GM12878 (cell line): ENCODE measurements at regions not wholly inside any gene's neighbourhood (a gene's known extent, or its start where the extent isn't known, plus 50 kb on each side); places are given as distances from the start of the nearest gene placed in this dataset.

Experiments used
- ATAC-seq: fragments of 200-7000 bp; cut with Tn5 transposase; 3 replicates; pipeline ENCODE4 v1.9.1; 2020; ENCODE audit warnings: mild to moderate bottlenecking, moderate library complexity
- BruUV-seq: library from RNA; stranded (reverse); fragments of 400-500 nt; replicated peaks from 2 replicates; lab custom pipeline; 2021; lab: Mats Ljungman, UMichigan
- CTCF ChIA-PET: fragments of 300-600 bp; sonication (Branson Sonifier 250); formaldehyde crosslinking; extraction: SDS; loops from one replicate; lab custom pipeline; 2021; ENCODE audit warnings: inconsistent platforms; lab: Yijun Ruan, JAX
- POLR2A ChIA-PET: fragments of 350-600 bp; formaldehyde crosslinking; extraction: SDS; loops from one replicate; lab custom pipeline; 2021; ENCODE audit warnings: inconsistent platforms; lab: Charles Lee
- RAD21 ChIA-PET: fragments of 300-600 bp; sonication (Branson Sonifier 250); formaldehyde crosslinking; loops from one replicate; lab custom pipeline; 2023; ENCODE audit warnings: antibody characterized with exemption; ENCODE audit not compliant: unreplicated experiment; lab: Charles Lee
- SMC1A ChIA-PET: fragments of 300-600 bp; sonication (Branson Sonifier 250); formaldehyde crosslinking; loops from one replicate; lab custom pipeline; 2023; ENCODE audit not compliant: unreplicated experiment, uncharacterized antibody; lab: Charles Lee
- DNase-seq: peaks from one replicate; pipeline ENCODE4 v3.0.0-alpha.2; 2011; ENCODE audit warnings: low read depth, low spot score
- FAIRE-seq: peaks from 3 replicates; lab custom pipeline; 2011; peaks lifted over from hg19 to GRCh38; lab: Jason Lieb, UNC
- H2AFZ ChIP-seq: 2 replicates; pipeline ENCODE4 v1.6.0; 2011; ENCODE audit warnings: low read depth, low read length, control low read depth; ENCODE audit not compliant: control insufficient read depth
- H3K27ac ChIP-seq: 2 replicates; pipeline ENCODE4 v1.5.1; 2011; ENCODE audit warnings: control low read depth; ENCODE audit not compliant: control insufficient read depth, insufficient read depth
- H3K27me3 ChIP-seq, 2 experiments: replicated peaks in 1 of 2; 2 replicates each; pipeline versions ENCODE4 v1.6.0 to v1.6.1; 2011; ENCODE audit warnings: low read length in 1 of 2; ENCODE audit not compliant: control insufficient read depth in 2 of 2, insufficient read depth in 2 of 2
- H3K36me3 ChIP-seq, 2 experiments: 2 replicates each; pipeline ENCODE4 v1.5.1; 2011; ENCODE audit warnings: low read length in 1 of 2; ENCODE audit not compliant: control insufficient read depth in 2 of 2, insufficient read depth in 2 of 2
- H3K4me1 ChIP-seq: 2 replicates; pipeline ENCODE4 v1.6.1; 2011; ENCODE audit warnings: mild to moderate bottlenecking, low read length, moderate library complexity, mixed read lengths; ENCODE audit not compliant: control insufficient read depth, insufficient read depth
- H3K4me2 ChIP-seq: 2 replicates; pipeline ENCODE4 v1.6.0; 2011; ENCODE audit warnings: control low read depth; ENCODE audit not compliant: control insufficient read depth, insufficient read depth
- H3K4me3 ChIP-seq: fragments of 200-600 bp; sonication (generic); 2 replicates; pipeline ENCODE4 v1.5.1; 2016
- H3K79me2 ChIP-seq: 2 replicates; pipeline ENCODE4 v1.6.0; 2011; ENCODE audit warnings: low read length; ENCODE audit not compliant: control insufficient read depth, insufficient read depth
- H3K9ac ChIP-seq: 2 replicates; pipeline ENCODE4 v1.8.0; 2011; ENCODE audit warnings: low read length, control low read depth, mixed read lengths; ENCODE audit not compliant: control insufficient read depth, insufficient read depth
- H3K9me3 ChIP-seq: replicated peaks from 3 replicates; pipeline ENCODE4 v1.5.1; 2011; ENCODE audit warnings: mild to moderate bottlenecking, low read length; ENCODE audit not compliant: control insufficient read depth, insufficient read depth
- H4K20me1 ChIP-seq: 2 replicates; pipeline ENCODE4 v1.6.0; 2011; ENCODE audit not compliant: control insufficient read depth, insufficient read depth
- BCL11A ChIP-seq: IDR thresholded peaks from 2 replicates; pipeline ENCODE4 v1.6.1; 2011; ENCODE audit warnings: low read depth, low read length
- CTCF ChIP-seq, 3 experiments: IDR thresholded peaks in 2 of 3; conservative IDR thresholded peaks in 1 of 3; 2 replicates each; pipeline ENCODE4 v1.5.1; 2011; ENCODE audit warnings: low read depth in 3 of 3, low read length in 3 of 3, mild to moderate bottlenecking in 3 of 3, control low read depth in 2 of 3, moderate library complexity in 2 of 3, inconsistent platforms in 1 of 3, mixed read lengths in 1 of 3; ENCODE audit not compliant: control insufficient read depth in 2 of 3, insufficient read depth in 1 of 3; ENCODE audit errors: extremely low read depth in 1 of 3
- ETV6 ChIP-seq, 2 experiments: fragments of 450-650 bp in 1 of 2; IDR thresholded peaks in 1 of 2; conservative IDR thresholded peaks in 1 of 2; 2 replicates each; pipeline ENCODE4 v1.6.1; 2014; ENCODE audit warnings: antibody characterized with exemption in 1 of 2, borderline replicate concordance in 1 of 2, low read depth in 1 of 2, mild to moderate bottlenecking in 1 of 2, moderate library complexity in 1 of 2
- KDM1A ChIP-seq: fragments of 200-600 bp; sonication (generic); IDR thresholded peaks from 2 replicates; pipeline ENCODE4 v1.6.1; 2016; ENCODE audit warnings: borderline replicate concordance
- POLR2AphosphoS2 ChIP-seq: IDR thresholded peaks from 2 replicates; pipeline ENCODE4 v1.6.1; 2011; ENCODE audit warnings: low read depth, mild to moderate bottlenecking, low read length, improper control_type of control experiment, moderate library complexity
- RAD21 ChIP-seq: IDR thresholded peaks from 2 replicates; pipeline ENCODE4 v1.6.1; 2011; ENCODE audit warnings: mild to moderate bottlenecking, low read depth, low read length, moderate library complexity; ENCODE audit not compliant: insufficient read depth
- REST ChIP-seq: IDR thresholded peaks from 2 replicates; pipeline ENCODE4 v1.6.1; 2012; ENCODE audit warnings: mild to moderate bottlenecking, low read depth, low read length
- RFX5 ChIP-seq: IDR thresholded peaks from 2 replicates; pipeline ENCODE4 v1.6.1; 2011; ENCODE audit warnings: low read depth, low read length, improper control_type of control experiment
- RUNX3 ChIP-seq: IDR thresholded peaks from 2 replicates; pipeline ENCODE4 v1.6.1; 2012; ENCODE audit warnings: low read length, inconsistent platforms
- WGBS: methylation state at CpG from one replicate; pipeline ENCODE4 v1.1.6; 2016; ENCODE audit warnings: low lambda C conversion rate; ENCODE audit not compliant: insufficient replicate concordance, insufficient coverage; ENCODE audit errors: missing lambda C conversion rate; 5-methylcytosine and 5-hydroxymethylcytosine counted together
- in situ Hi-C: fragments of 300-500 bp; cut with MboI; formaldehyde crosslinking; loops from 9 replicates; pipeline ENCODE4 v1.14.3; 2018; ENCODE audit warnings: mixed read lengths
- intact Hi-C: fragments of 100-400 bp; cut with micrococcal nuclease; formaldehyde crosslinking; loops from one replicate; pipeline ENCODE4 v1.14.2; 2022; ENCODE audit not compliant: unreplicated experiment

- RAD21 ChIA-PET: no interaction called here
- CTCF ChIA-PET: no interaction called here
- TF ChIP-seq RAD21: peak; percentile 35
- no peak for TF ChIP-seq BCL11A
- TF ChIP-seq CTCF (IDR thresholded peaks at IDR 0.05 in 2 of 3, conservative IDR thresholded peaks at IDR 0.05 in 1 of 3; ENCODE audit: control insufficient read depth in 2 of 3, extremely low read depth in 1 of 3, insufficient read depth in 1 of 3, low read depth in 3 of 3, low read length in 3 of 3): 0 out of 6 replicates have a peak, but pooled peaks of 2 of the 3 experiments have one; percentile 19 to 23
- TF ChIP-seq, all 136 proteins: peak for 2
- no peak overlapping the region for H3K4me2 ChIP-seq
- whole genome bisulfite sequencing: 97% methylated on average over 25 of the region's 25 CpGs
- intact Hi-C loops (no loop called here), in situ Hi-C loops (no loop called here)
- no peaks in the 10 kb centered on the region for H3K36me3 ChIP-seq
- H3K9ac ChIP-seq: no peak overlapping the region
- no peaks in the 10 kb centered on the region; the same call in 2 of the 3 replicates for H3K9me3 ChIP-seq
- no peak overlapping the region for H3K4me3 ChIP-seq
- no peak for FAIRE-seq
- H3K4me1 ChIP-seq: peaks cover 20% of the 10 kb centered on the region
- POLR2A ChIA-PET: no interaction called here
- H3K79me2 ChIP-seq: no peaks in the 10 kb centered on the region
- H3K27me3 ChIP-seq: no peaks in the 10 kb centered on the region
- DNase-seq: no peak
- no TSS peak for BruUV-seq
- H3K27ac ChIP-seq: no peak overlapping the region
- ATAC-seq: no peak
- SMC1A ChIA-PET: interaction anchor here (0.9 kb wide), 1 partner anchor 69 kb away, joined by 3 read pairs; no protein-coding TSS in a partner anchor
- H4K20me1 ChIP-seq: no peaks in the 10 kb centered on the region
- H2AFZ ChIP-seq: no peak overlapping the region
Measured at GRCh38 chr13:24627090-24627714, 53.0 kb upstream of the ATP12A start.

GRCh38 chr13:24627946-24628345 is 52.3 kb upstream of the ATP12A start:
- 74% methylated on average over 9 of the region's 9 CpGs for WGBS

More at GRCh38 chr13:24627946-24628345, 52.3 kb upstream of the ATP12A start:
- BruUV-seq: no TSS peak
- CTCF ChIA-PET: no interaction called here
- H3K4me3 ChIP-seq: no peak overlapping the region
- POLR2A ChIA-PET: interaction anchor here (0.6 kb wide), 1 partner anchor 13 kb away, joined by 5 read pairs; no protein-coding TSS in a partner anchor
- no peak overlapping the region for H2AFZ ChIP-seq
- in situ Hi-C loops (no loop called here), intact Hi-C loops (no loop called here)
- SMC1A ChIA-PET: interaction anchor here (0.5 to 0.7 kb wide), 2 partner anchors 14 to 23 kb away, joined by 3 read pairs; no protein-coding TSS in a partner anchor
- no peak overlapping the region for H3K4me2 ChIP-seq
- H3K36me3 ChIP-seq: no peaks in the 10 kb centered on the region
- DNase-seq: no peak
- RAD21 ChIA-PET: no interaction called here
- H4K20me1 ChIP-seq: no peaks in the 10 kb centered on the region
- H3K79me2 ChIP-seq: no peaks in the 10 kb centered on the region
- no peak overlapping the region for H3K27ac ChIP-seq
- H3K9me3 ChIP-seq: no peaks in the 10 kb centered on the region; the same call in 2 of the 3 replicates
- H3K4me1 ChIP-seq: peaks cover 20% of the 10 kb centered on the region
- TF ChIP-seq RUNX3: no peak
- TF ChIP-seq REST: no peak
- TF ChIP-seq POLR2AphosphoS2: no peak
- no peak for TF ChIP-seq ETV6 (conservative IDR thresholded peaks at IDR 0.05 in 1 of 2, IDR thresholded peaks at IDR 0.05 in 1 of 2; ENCODE audit: borderline replicate concordance in 1 of 2, low read depth in 1 of 2)
- no peak for TF ChIP-seq KDM1A
- TF ChIP-seq RFX5: no peak
- FAIRE-seq: no peak
- no peak overlapping the region for H3K9ac ChIP-seq
- H3K27me3 ChIP-seq: no peaks in the 10 kb centered on the region
- no peak for ATAC-seq
